Pancreas (tissue), 10 donors: ENCODE measurements at regions not wholly inside any gene's neighbourhood (a gene's known extent, or its start where the extent isn't known, plus 50 kb on each side); places are given as distances from the start of the nearest gene placed in this dataset.

Source experiments
- ATAC-seq, 4 donors: fragments of 200-7000 bp; cut with Tn5 transposase; one replicate each; pipeline versions ENCODE4 v1.8.0 to v1.9.1; 2020; ENCODE audit warnings: mild to moderate bottlenecking in 4 of 4, moderate library complexity in 4 of 4
- DNase-seq, 6 donors: peaks; one replicate each; pipeline ENCODE4 v3.0.0-alpha.2; 2020
- FAIRE-seq: peaks from 2 replicates; lab custom pipeline; 2012; peaks lifted over from hg19 to GRCh38; lab: Jason Lieb, UNC
- H3K27ac ChIP-seq, 4 donors: fragments of 200-600 bp; sonication (generic); 1 replicate in 3 of 4; 2 replicates in 1 of 4; pipeline versions ENCODE4 v1.5.0 to v1.8.0; 2020
- H3K27me3 ChIP-seq, 4 donors: fragments of 200-600 bp; one replicate each; pipeline ENCODE4 v1.8.0; 2021
- H3K36me3 ChIP-seq, 3 donors: fragments of 200-600 bp; sonication (generic) in 1 of 3; one replicate each; pipeline versions ENCODE4 v1.5.0 to v1.8.0; 2020 to 2021
- H3K4me1 ChIP-seq, 3 donors: fragments of 200-600 bp; one replicate each; pipeline ENCODE4 v1.8.0; 2021
- H3K4me3 ChIP-seq, 4 donors: fragments of 200-600 bp; sonication (generic) in 2 of 4; one replicate each; pipeline versions ENCODE4 v1.5.0 to v1.8.0; 2020 to 2021
- H3K9me3 ChIP-seq, 4 donors: fragments of 200-600 bp; one replicate each; pipeline ENCODE4 v1.8.0; 2021
- WGBS, 2 donors: extraction: QIAGEN DNeasy Blood & Tissue Kit; methylation state at CpG; one replicate each; pipeline ENCODE4 v1.1.7; 2013; 5-methylcytosine and 5-hydroxymethylcytosine counted together
- intact Hi-C, 3 donors: fragments of 100-400 bp; cut with DNase I; formaldehyde crosslinking; loops; one replicate each; pipeline versions ENCODE4 v1.11.1 to v1.14.2; 2022
- TF ChIP-seq, protein P1 (sequence below), 4 donors: fragments of 200-600 bp; sonication (generic) in 3 of 4; IDR thresholded peaks; one replicate each; pipeline versions ENCODE4 v1.5.0 to v1.8.0; 2021; ENCODE audit warnings: antibody characterized with exemption in 4 of 4
- donor health status: healthy with polysubstance abuse.
- donor health status: DM: no; HTN: no; CAD: no; lungs with moderate emphysema.
- donor health status: DM: no; HTN: no; CAD: no.
- donor health status: control.
- donor health status: control.
- donor health status: Bipolar disorder and iron deficiency.
- donor health status: DM: yes; HTN: yes; CAD: no.
- donor health status: DM: no; HTN: no; CAD: no.
- donor health status: DM: no; HTN: no; CAD: no.
- donor health status: DM: yes; HTN: yes; CAD: no.

DNA sequence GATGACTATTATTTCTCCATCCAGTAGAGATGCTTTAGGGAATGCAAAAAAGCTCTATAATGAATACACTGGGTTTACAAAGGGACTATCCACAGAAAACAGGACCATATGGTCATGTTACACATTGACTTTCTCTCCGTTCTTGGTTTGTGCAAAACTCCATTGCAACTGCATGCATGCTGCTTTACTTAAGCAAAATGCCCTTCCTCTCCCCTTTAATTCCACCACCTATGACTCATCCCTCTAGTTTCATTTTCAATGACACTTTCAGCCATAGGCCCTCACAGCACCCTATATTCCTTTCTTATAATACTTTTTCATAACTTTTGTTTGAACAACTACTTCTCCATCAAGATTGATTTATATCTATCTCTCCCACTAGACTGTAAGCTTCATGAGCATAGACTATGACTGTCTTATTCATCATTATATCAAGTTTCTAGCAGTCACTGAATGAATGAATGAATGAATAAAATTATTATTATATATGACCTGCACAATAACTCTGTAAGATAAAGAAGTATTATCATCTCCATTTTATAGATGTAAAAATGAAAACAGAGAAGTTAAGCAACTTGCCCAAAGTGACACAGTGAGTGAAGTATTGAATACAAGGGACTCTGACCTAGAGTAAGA, 248.9 kb downstream of the PLPP3 start:
- intact Hi-C loops = no loop called here
- H3K4me3 ChIP-seq = no peak overlapping the region
- DNase-seq = no peak
- no peaks in the 10 kb centered on the region for H3K27me3 ChIP-seq
- no peak overlapping the region for H3K27ac ChIP-seq
- no peak for FAIRE-seq
- WGBS, 2 donors = 80 to 84% methylated on average over 1 of the region's 1 CpG
- H3K4me1 ChIP-seq = no peaks in the 10 kb centered on the region
- peak in 2 of 4 donors; percentile 53 to 66 for ATAC-seq
- H3K36me3 ChIP-seq = no peaks in the 10 kb centered on the region
- TF ChIP-seq, protein P1, sequence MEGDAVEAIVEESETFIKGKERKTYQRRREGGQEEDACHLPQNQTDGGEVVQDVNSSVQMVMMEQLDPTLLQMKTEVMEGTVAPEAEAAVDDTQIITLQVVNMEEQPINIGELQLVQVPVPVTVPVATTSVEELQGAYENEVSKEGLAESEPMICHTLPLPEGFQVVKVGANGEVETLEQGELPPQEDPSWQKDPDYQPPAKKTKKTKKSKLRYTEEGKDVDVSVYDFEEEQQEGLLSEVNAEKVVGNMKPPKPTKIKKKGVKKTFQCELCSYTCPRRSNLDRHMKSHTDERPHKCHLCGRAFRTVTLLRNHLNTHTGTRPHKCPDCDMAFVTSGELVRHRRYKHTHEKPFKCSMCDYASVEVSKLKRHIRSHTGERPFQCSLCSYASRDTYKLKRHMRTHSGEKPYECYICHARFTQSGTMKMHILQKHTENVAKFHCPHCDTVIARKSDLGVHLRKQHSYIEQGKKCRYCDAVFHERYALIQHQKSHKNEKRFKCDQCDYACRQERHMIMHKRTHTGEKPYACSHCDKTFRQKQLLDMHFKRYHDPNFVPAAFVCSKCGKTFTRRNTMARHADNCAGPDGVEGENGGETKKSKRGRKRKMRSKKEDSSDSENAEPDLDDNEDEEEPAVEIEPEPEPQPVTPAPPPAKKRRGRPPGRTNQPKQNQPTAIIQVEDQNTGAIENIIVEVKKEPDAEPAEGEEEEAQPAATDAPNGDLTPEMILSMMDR (IDR thresholded peaks at IDR 0.05) = no peak
- no peaks in the 10 kb centered on the region for H3K9me3 ChIP-seq

DNA sequence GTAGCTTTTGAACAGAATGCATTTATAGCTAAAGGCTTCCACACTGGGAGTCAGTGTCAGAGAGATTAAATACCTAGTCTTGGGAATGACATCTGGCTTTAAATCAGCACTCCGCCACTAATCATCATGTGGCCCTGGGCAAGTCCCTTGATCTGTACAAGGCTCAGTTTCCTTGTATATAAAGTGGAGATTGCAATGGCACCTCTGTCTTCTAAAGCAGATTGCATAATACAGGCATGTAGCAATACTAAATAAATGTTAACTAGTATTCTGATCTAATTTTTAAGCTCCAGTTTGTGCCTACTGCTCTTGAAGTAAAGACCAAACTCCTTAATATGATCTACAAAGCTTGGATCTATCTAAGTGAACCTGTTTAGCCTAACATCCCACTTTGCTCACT, 249.4 kb downstream of the PLPP3 start:
- no peak for FAIRE-seq
- TF ChIP-seq, protein P1 (IDR thresholded peaks at IDR 0.05) = no peak
- no peaks in the 10 kb centered on the region for H3K9me3 ChIP-seq
- intact Hi-C loops = no loop called here
- H3K4me3 ChIP-seq = no peak overlapping the region
- H3K27ac ChIP-seq = no peak overlapping the region
- DNase-seq = no peak
- peak in 1 of 4 donors; percentile 52 for ATAC-seq
- no peaks in the 10 kb centered on the region for H3K27me3 ChIP-seq
- H3K4me1 ChIP-seq = no peaks in the 10 kb centered on the region
- H3K36me3 ChIP-seq = no peaks in the 10 kb centered on the region
- WGBS, 2 donors = 87 to 100% methylated on average over 1 of the region's 1 CpG

DNA sequence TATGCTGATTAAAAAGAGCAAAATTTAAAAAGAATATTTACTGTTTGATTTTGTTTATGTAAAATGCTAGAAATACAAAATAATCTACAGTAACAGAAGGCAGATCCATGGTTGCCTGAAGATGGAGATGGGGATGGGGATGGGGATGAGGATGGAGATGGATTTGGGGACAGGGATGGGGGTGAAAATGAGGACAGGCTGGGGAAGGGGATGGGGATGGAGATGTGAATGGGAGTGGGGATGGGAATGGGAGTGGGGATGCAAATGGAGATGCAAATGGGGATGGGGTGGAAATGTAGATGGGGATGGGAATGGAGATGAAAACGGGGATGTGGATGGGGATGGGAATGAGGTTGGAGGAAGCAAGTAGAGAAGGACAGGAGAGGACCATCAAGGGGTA, 252.2 kb downstream of the PLPP3 start:
- H3K36me3 ChIP-seq = no peaks in the 10 kb centered on the region
- ATAC-seq = no peak
- TF ChIP-seq, protein P1 (IDR thresholded peaks at IDR 0.05) = no peak
- no peak for FAIRE-seq
- no peaks in the 10 kb centered on the region for H3K9me3 ChIP-seq
- H3K4me1 ChIP-seq = no peaks in the 10 kb centered on the region
- no peaks in the 10 kb centered on the region for H3K27me3 ChIP-seq
- no peak overlapping the region for H3K4me3 ChIP-seq
- intact Hi-C loops = no loop called here
- no peak overlapping the region for H3K27ac ChIP-seq
- 88 to 91% methylated on average over 1 of the region's 1 CpG for WGBS, 2 donors
- DNase-seq = no peak

DNA sequence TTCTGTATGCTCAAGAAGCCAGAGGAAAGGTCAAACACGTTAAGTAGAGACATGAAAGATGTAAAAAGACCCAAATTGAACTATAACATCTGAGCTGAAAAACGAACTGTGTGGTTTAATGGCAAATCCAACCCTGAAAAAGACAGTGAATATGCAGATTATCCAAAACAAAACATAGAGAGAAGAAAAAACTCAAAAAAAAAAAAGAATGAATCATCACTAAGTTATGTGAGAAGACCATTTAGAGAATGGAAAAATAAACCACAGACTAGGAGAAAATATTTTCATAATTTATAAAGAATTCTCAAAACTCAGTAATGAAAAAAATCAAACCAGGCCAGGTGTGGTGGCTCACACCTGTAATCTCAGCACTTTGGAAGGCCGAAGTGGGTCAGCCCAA, 253.3 kb downstream of the PLPP3 start:
- 69 to 71% methylated on average over 3 of the region's 3 CpGs for WGBS, 2 donors
- TF ChIP-seq, protein P1 (IDR thresholded peaks at IDR 0.05) = no peak
- ATAC-seq (no peak), DNase-seq (no peak), FAIRE-seq (no peak)
- Histone ChIP-seq H3K9me3 (no peaks in the 10 kb centered on the region), H3K27ac (no peak overlapping the region), H3K36me3 (no peaks in the 10 kb centered on the region), H3K27me3 (no peaks in the 10 kb centered on the region), H3K4me1 (no peaks in the 10 kb centered on the region), H3K4me3 (no peak overlapping the region)
- intact Hi-C loops = no loop called here

DNA sequence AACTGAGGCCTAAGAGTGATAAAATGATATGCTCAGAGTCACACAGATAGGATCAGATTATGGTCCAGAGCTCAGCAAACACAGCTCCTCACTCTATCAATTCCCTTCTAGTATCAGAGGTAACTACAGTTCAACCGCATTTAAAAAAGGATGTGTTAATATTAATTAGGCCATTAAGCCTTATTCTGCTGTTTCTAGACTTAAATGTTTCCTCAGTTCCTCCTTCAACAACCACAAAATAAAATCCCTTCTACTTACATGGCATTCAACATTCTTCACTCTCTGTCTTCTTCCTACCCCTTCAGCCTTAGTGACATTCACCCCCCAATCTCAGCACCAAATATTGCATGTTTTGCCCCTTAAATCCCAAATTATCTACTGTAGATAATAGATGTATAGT, 254.9 kb downstream of the PLPP3 start:
- intact Hi-C loops = no loop called here
- Histone ChIP-seq H3K4me1 (no peaks in the 10 kb centered on the region), H3K36me3 (no peaks in the 10 kb centered on the region), H3K27ac (no peak overlapping the region), H3K27me3 (no peaks in the 10 kb centered on the region), H3K4me3 (no peak overlapping the region), H3K9me3 (no peaks in the 10 kb centered on the region)
- 92 to 95% methylated on average over 1 of the region's 1 CpG for WGBS, 2 donors
- ATAC-seq = no peak
- FAIRE-seq = no peak
- DNase-seq = no peak
- TF ChIP-seq, protein P1 (IDR thresholded peaks at IDR 0.05) = no peak
